B cell (primary cell): ENCODE measurements at regions not wholly inside any gene's neighbourhood (a gene's known extent, or its start where the extent isn't known, plus 50 kb on each side); places are given as distances from the start of the nearest gene placed in this dataset.

Experiments
- ATAC-seq: fragments of 200-7000 bp; cut with Tn5 transposase; one replicate; pipeline ENCODE4 v1.10.0; 2021; ENCODE audit warnings: low read depth, mild to moderate bottlenecking, moderate number of reproducible peaks, moderate library complexity
- CTCF ChIA-PET: fragments of 350-600 bp; sonication (Branson Sonifier 250); formaldehyde crosslinking; loops from one replicate; lab custom pipeline; 2021; ENCODE audit warnings: antibody characterized with exemption, inconsistent platforms; lab: Charles Lee
- POLR2A ChIA-PET: fragments of 350-600 bp; sonication (Branson Sonifier 250); formaldehyde crosslinking; loops from one replicate; lab custom pipeline; 2021; ENCODE audit warnings: antibody characterized with exemption; lab: Charles Lee
- DNase-seq: peaks from one replicate; pipeline ENCODE4 v3.0.0; 2013
- H2AFZ ChIP-seq: 2 replicates; pipeline ENCODE4 v1.6.1; 2012; ENCODE audit warnings: mild to moderate bottlenecking, low read depth, low read length; ENCODE audit not compliant: insufficient read depth, poor library complexity, severe bottlenecking
- H3K27ac ChIP-seq, 2 donors: 1 replicate in 1 of 2; 2 replicates in 1 of 2; pipeline ENCODE4 v1.5.1; 2012 to 2013; ENCODE audit warnings: low read length in 2 of 2, mild to moderate bottlenecking in 2 of 2, moderate library complexity in 1 of 2
- H3K27me3 ChIP-seq, 4 experiments: fragments of 200-600 bp in 1 of 4; sonication (generic) in 1 of 4; replicated peaks in 1 of 4; 1 replicate in 2 of 4; 2 replicates in 2 of 4; pipeline versions ENCODE4 v1.6.1 to v1.7.0; 2013 to 2016; ENCODE audit warnings: low read length in 3 of 4, mild to moderate bottlenecking in 2 of 4, mixed read lengths in 1 of 4, moderate library complexity in 1 of 4; ENCODE audit not compliant: insufficient read depth in 4 of 4, control insufficient read depth in 3 of 4; ENCODE audit errors: control extremely low read depth in 1 of 4
- H3K36me3 ChIP-seq, 2 experiments: replicated peaks in 1 of 2; 1 replicate in 1 of 2; 2 replicates in 1 of 2; pipeline versions ENCODE4 v1.6.1 to v1.7.1; 2013; ENCODE audit warnings: low read length in 1 of 2; ENCODE audit not compliant: insufficient read depth in 2 of 2, control insufficient read depth in 1 of 2; ENCODE audit errors: control extremely low read depth in 1 of 2, extremely low read depth in 1 of 2
- H3K4me1 ChIP-seq, 2 donors: fragments of 200-600 bp in 1 of 2; sonication (generic) in 1 of 2; 1 replicate in 1 of 2; 2 replicates in 1 of 2; pipeline versions ENCODE4 v1.5.1 to v1.6.1; 2013 to 2017; ENCODE audit warnings: low read length in 2 of 2; ENCODE audit not compliant: control insufficient read depth in 2 of 2, insufficient read depth in 2 of 2
- H3K4me2 ChIP-seq: replicated peaks from 2 replicates; pipeline ENCODE3; 2012; ENCODE audit warnings: mild to moderate bottlenecking, low read depth, low read length; ENCODE audit not compliant: poor library complexity, severe bottlenecking
- H3K4me3 ChIP-seq, 5 experiments: fragments of 200-600 bp in 1 of 5; sonication (generic) in 1 of 5; 1 replicate in 3 of 5; 2 replicates in 2 of 5; pipeline versions ENCODE4 v1.5.1 to v1.7.0; 2011 to 2016; ENCODE audit warnings: low read length in 4 of 5, mild to moderate bottlenecking in 4 of 5, low read depth in 2 of 5, control low read depth in 1 of 5, moderate library complexity in 1 of 5; ENCODE audit not compliant: insufficient read depth in 1 of 5; ENCODE audit errors: control extremely low read depth in 1 of 5, extremely low read depth in 1 of 5
- H3K79me2 ChIP-seq: fragments of 200-600 bp; sonication (generic); one replicate; pipeline ENCODE4 v1.6.0; 2016; ENCODE audit warnings: low read length; ENCODE audit not compliant: control insufficient read depth, insufficient read depth
- H3K9ac ChIP-seq: fragments of 200-600 bp; sonication (generic); 2 replicates; pipeline ENCODE4 v1.6.1; 2017; ENCODE audit warnings: mild to moderate bottlenecking, low read length, moderate library complexity
- H3K9me3 ChIP-seq, 3 donors: one replicate each; pipeline versions ENCODE4 v1.6.1 to v1.7.1; 2013; ENCODE audit warnings: low read length in 2 of 3; ENCODE audit not compliant: control insufficient read depth in 2 of 3, insufficient read depth in 1 of 3; ENCODE audit errors: control extremely low read depth in 1 of 3
- H4K20me1 ChIP-seq: 2 replicates; pipeline ENCODE4 v1.6.0; 2012; ENCODE audit warnings: mild to moderate bottlenecking, low read length; ENCODE audit not compliant: insufficient read depth, control insufficient read depth, poor library complexity, severe bottlenecking
- H3K27ac Mint-ChIP-seq: one replicate; pipeline ENCODE4 v1.8.0; 2021; ENCODE audit warnings: mixed read lengths
- H3K27me3 Mint-ChIP-seq: one replicate; pipeline ENCODE4 v1.8.0; 2021; ENCODE audit warnings: mixed read lengths
- H3K4me1 Mint-ChIP-seq: one replicate; pipeline ENCODE4 v1.8.0; 2021; ENCODE audit warnings: mixed read lengths
- H3K4me3 Mint-ChIP-seq: one replicate; pipeline ENCODE4 v1.8.0; 2021; ENCODE audit warnings: mixed read lengths
- H3K9me3 Mint-ChIP-seq: one replicate; pipeline ENCODE4 v1.8.0; 2022; ENCODE audit warnings: mixed read lengths; ENCODE audit not compliant: insufficient read depth
- CTCF ChIP-seq: fragments of 200-600 bp; IDR thresholded peaks from one replicate; pipeline ENCODE4 v1.8.0; 2022; ENCODE audit warnings: antibody characterized with exemption, mild to moderate bottlenecking
- EZH2 ChIP-seq: IDR thresholded peaks from 2 replicates; pipeline ENCODE4 v1.6.1; 2012; ENCODE audit warnings: borderline replicate concordance, low read depth, mild to moderate bottlenecking, moderate library complexity, low read length; ENCODE audit not compliant: insufficient read depth, poor library complexity, severe bottlenecking
- WGBS: methylation state at CpG from one replicate; pipeline ENCODE4 v1.1.5; 2013; ENCODE audit warnings: missing lambda C conversion rate; ENCODE audit not compliant: insufficient coverage; 5-methylcytosine and 5-hydroxymethylcytosine counted together
- intact Hi-C: fragments of 100-400 bp; cut with micrococcal nuclease; formaldehyde crosslinking; loops from one replicate; pipeline ENCODE4 v1.10.0; 2022

GRCh38 chr15:66905185-66905584, 160.2 kb upstream of the SMAD3 start:
- Histone ChIP-seq H3K79me2 (no peaks in the 10 kb centered on the region), H3K36me3 (no peaks in the 10 kb centered on the region), H4K20me1 (no peaks in the 10 kb centered on the region), H3K4me2 (no peak overlapping the region), H3K27me3 (no peaks in the 10 kb centered on the region), H2AFZ (no peak overlapping the region), H3K27ac (no peak overlapping the region), H3K4me1 (peaks cover 17 to 19% of the 10 kb centered on the region in 2 donors), H3K4me3 (no peak overlapping the region), H3K9me3 (no peaks in the 10 kb centered on the region), H3K9ac (no peak overlapping the region)
- intact Hi-C loops = no loop called here
- Mint-ChIP-seq H3K4me1 (peaks cover 29% of the 10 kb centered on the region), H3K27ac (no peak overlapping the region), H3K9me3 (no peaks in the 10 kb centered on the region), H3K4me3 (no peak overlapping the region), H3K27me3 (peaks cover 6% of the 10 kb centered on the region)
- 86% methylated on average over 1 of the region's 2 CpGs for WGBS
- POLR2A ChIA-PET = no interaction called here
- DNase-seq = no peak
- CTCF ChIA-PET = interaction anchor here (0.7 to 2.7 kb wide), 3 partner anchors 14 to 125 kb away, joined by 3 to 14 read pairs (median 5); no protein-coding TSS in a partner anchor
- TF ChIP-seq CTCF (no peak), EZH2 (no peak)
- ATAC-seq = no peak

GRCh38 chr15:66905954-66906353, 159.4 kb upstream of the SMAD3 start:
- H4K20me1 ChIP-seq = no peaks in the 10 kb centered on the region
- DNase-seq = no peak
- TF ChIP-seq EZH2 = no peak
- no peak for TF ChIP-seq CTCF
- CTCF ChIA-PET = interaction anchor here (0.7 kb wide), 1 partner anchor 125 kb away, joined by 3 read pairs; no protein-coding TSS in a partner anchor
- Mint-ChIP-seq H3K27ac (no peak overlapping the region), H3K4me1 (peaks cover 29% of the 10 kb centered on the region), H3K27me3 (peaks cover 12% of the 10 kb centered on the region), H3K4me3 (no peak overlapping the region), H3K9me3 (no peaks in the 10 kb centered on the region)
- POLR2A ChIA-PET = no interaction called here
- H3K4me1 ChIP-seq = peaks cover 17 to 19% of the 10 kb centered on the region in 2 donors
- intact Hi-C loops = no loop called here
- no CpG with 5 or more reads among the region's 2 CpGs for WGBS
- H3K36me3 ChIP-seq = no peaks in the 10 kb centered on the region
- no peak overlapping the region for H3K4me2 ChIP-seq
- no peaks in the 10 kb centered on the region for H3K79me2 ChIP-seq
- no peak overlapping the region for H3K27ac ChIP-seq
- H2AFZ ChIP-seq = no peak overlapping the region
- no peak for ATAC-seq
- H3K9ac ChIP-seq = no peak overlapping the region
- H3K4me3 ChIP-seq = no peak overlapping the region
- H3K9me3 ChIP-seq = no peaks in the 10 kb centered on the region
- no peaks in the 10 kb centered on the region for H3K27me3 ChIP-seq
